HEK293 (cell line): ENCODE measurements at regions not wholly inside any gene's neighbourhood (a gene's known extent, or its start where the extent isn't known, plus 50 kb on each side); places are given as distances from the start of the nearest gene placed in this dataset.

Experiments
- CTCF ChIA-PET: fragments of 350-600 bp; formaldehyde crosslinking; extraction: SDS; loops from one replicate; lab custom pipeline; 2021; ENCODE audit warnings: antibody characterized with exemption; lab: Yijun Ruan, JAX
- POLR2A ChIA-PET: fragments of 300-600 bp; formaldehyde crosslinking; extraction: SDS; loops from one replicate; lab custom pipeline; 2020; ENCODE audit warnings: antibody characterized with exemption, inconsistent platforms; lab: Yijun Ruan, JAX
- H3K27ac ChIP-seq: fragments of 200-500 bp; sonication (Bioruptor generic); 2 replicates; pipeline ENCODE4 v1.5.1; 2014; ENCODE audit warnings: low read depth, low read length, control low read depth, inconsistent platforms; ENCODE audit errors: extremely low read depth
- H3K36me3 ChIP-seq, 2 experiments: fragments of 200-500 bp in 1 of 2; sonication (Bioruptor generic) in 1 of 2; 1 replicate in 1 of 2; 2 replicates in 1 of 2; pipeline ENCODE4 v1.5.1; 2014 to 2017; ENCODE audit warnings: inconsistent platforms in 2 of 2, low read length in 2 of 2; ENCODE audit not compliant: control insufficient read depth in 2 of 2, insufficient read depth in 1 of 2
- H3K4me1 ChIP-seq: fragments of 200-500 bp; sonication (Bioruptor generic); 2 replicates; pipeline ENCODE4 v1.5.1; 2014; ENCODE audit warnings: mild to moderate bottlenecking, low read length, inconsistent platforms; ENCODE audit not compliant: control insufficient read depth, insufficient read depth
- H3K4me3 ChIP-seq: 2 replicates; pipeline ENCODE4 v1.5.1; 2011; ENCODE audit warnings: low read depth, mild to moderate bottlenecking, control low read depth, low read length, moderate library complexity
- H3K9me3 ChIP-seq: fragments of 200-500 bp; sonication (Bioruptor generic); 2 replicates; pipeline ENCODE4 v1.5.1; 2014; ENCODE audit warnings: low read depth, low read length, inconsistent platforms; ENCODE audit not compliant: control insufficient read depth, insufficient read depth
- AEBP2 ChIP-seq: fragments of 450-650 bp; formaldehyde crosslinking; IDR thresholded peaks from 2 replicates; pipeline ENCODE4 v1.5.1; 2016; ENCODE audit warnings: missing biosample characterization, missing genetic modification characterization, borderline replicate concordance
- CTCF ChIP-seq: fragments of 450-650 bp; formaldehyde crosslinking; IDR thresholded peaks from 2 replicates; pipeline ENCODE4 v1.5.1; 2016; ENCODE audit warnings: missing biosample characterization, missing genetic modification characterization
- GLIS1 ChIP-seq: fragments of 450-650 bp; formaldehyde crosslinking; IDR thresholded peaks from 2 replicates; pipeline ENCODE4 v1.5.1; 2016; ENCODE audit warnings: missing biosample characterization, missing genetic modification characterization
- SP2 ChIP-seq: fragments of 450-650 bp; formaldehyde crosslinking; IDR thresholded peaks from 2 replicates; pipeline ENCODE4 v1.5.1; 2016; ENCODE audit warnings: missing biosample characterization, missing genetic modification characterization
- ZBTB11 ChIP-seq: fragments of 450-650 bp; formaldehyde crosslinking; conservative IDR thresholded peaks from 2 replicates; pipeline ENCODE4 v1.5.1; 2016; ENCODE audit warnings: low read depth, missing biosample characterization, missing genetic modification characterization
- ZIC2 ChIP-seq: fragments of 450-650 bp; formaldehyde crosslinking; IDR thresholded peaks from 2 replicates; pipeline ENCODE4 v1.5.1; 2016; ENCODE audit warnings: missing biosample characterization, missing genetic modification characterization
- ZNF302 ChIP-seq: fragments of 450-650 bp; formaldehyde crosslinking; IDR thresholded peaks from 2 replicates; pipeline ENCODE4 v1.5.1; 2016; ENCODE audit warnings: missing biosample characterization, missing genetic modification characterization, low read depth
- ZNF398 ChIP-seq: fragments of 450-650 bp; formaldehyde crosslinking; IDR thresholded peaks from 2 replicates; pipeline ENCODE4 v1.5.1; 2017; ENCODE audit warnings: missing biosample characterization, missing genetic modification characterization
- ZNF510 ChIP-seq: fragments of 450-650 bp; formaldehyde crosslinking; IDR thresholded peaks from 2 replicates; pipeline ENCODE4 v1.5.1; 2018; ENCODE audit warnings: mild to moderate bottlenecking, missing genetic modification characterization, missing biosample characterization; ENCODE audit not compliant: insufficient replicate concordance
- ZNF544 ChIP-seq: fragments of 450-650 bp; formaldehyde crosslinking; IDR thresholded peaks from 2 replicates; pipeline ENCODE4 v1.5.0; 2017; ENCODE audit warnings: missing biosample characterization, missing genetic modification characterization
- ZNF76 ChIP-seq: fragments of 450-650 bp; formaldehyde crosslinking; IDR thresholded peaks from 2 replicates; pipeline ENCODE4; 2016; ENCODE audit warnings: low read depth, missing biosample characterization, missing genetic modification characterization, borderline replicate concordance
- ZNF785 ChIP-seq: fragments of 450-650 bp; formaldehyde crosslinking; IDR thresholded peaks from 2 replicates; pipeline ENCODE4 v1.5.1; 2016; ENCODE audit warnings: missing biosample characterization, missing genetic modification characterization
- ZSCAN30 ChIP-seq: fragments of 450-650 bp; IDR thresholded peaks from 2 replicates; pipeline ENCODE4 v1.5.1; 2018; ENCODE audit warnings: missing biosample characterization, mild to moderate bottlenecking, missing genetic modification characterization, moderate library complexity

- Histone ChIP-seq H3K4me1 (no peaks in the 10 kb centered on the region), H3K27ac (no peak overlapping the region), H3K36me3 (no peaks in the 10 kb centered on the region), H3K9me3 (no peaks in the 10 kb centered on the region), H3K4me3 (no peak overlapping the region)
- POLR2A ChIA-PET, result no interaction called here
- TF ChIP-seq ZNF302 (no peak), ZNF76 (tag by site-specific recombination) (no peak), ZNF785 (tag by site-specific recombination) (no peak), AEBP2 (no peak), ZSCAN30 (tag by site-specific recombination) (no peak), ZNF544 (tag by site-specific recombination) (no peak), SP2 (tag by site-specific recombination) (no peak), ZNF398 (tag by site-specific recombination) (no peak)
- CTCF ChIA-PET, result interaction anchor here (0.7 kb wide), 1 partner anchor 8 kb away, joined by 3 read pairs; no protein-coding TSS in a partner anchor
These were observed 403.7 kb downstream of the RPS24 start for GRCh38 chr10:78437407-78437768.

- H3K27ac ChIP-seq, result no peak overlapping the region
- TF ChIP-seq ZIC2 (tag by site-specific recombination), result 0 out of 2 replicates have a peak, but pooled peaks have one; percentile 11
- TF ChIP-seq ZBTB11, result no peak
- peak; percentile 34; the same call in 1 of the 2 replicates for TF ChIP-seq CTCF (tag by site-specific recombination)
- TF ChIP-seq GLIS1 (tag by site-specific recombination), result peak; percentile 36; the same call in 1 of the 2 replicates
- no peak for TF ChIP-seq ZNF510 (tag by site-specific recombination)
- ChIA-PET POLR2A (no interaction called here), CTCF (interaction anchor here (0.7 to 1.0 kb wide), 2 partner anchors 9 to 229 kb away, joined by 3 read pairs; no protein-coding TSS in a partner anchor)
- H3K4me1 ChIP-seq, result no peaks in the 10 kb centered on the region
- H3K9me3 ChIP-seq, result no peaks in the 10 kb centered on the region
- no peak overlapping the region for H3K4me3 ChIP-seq
- H3K36me3 ChIP-seq, result no peaks in the 10 kb centered on the region
These were observed 404.6 kb downstream of the RPS24 start for GRCh38 chr10:78437998-78438906.
